ENCODE measurements at regions not wholly inside any gene's neighbourhood (a gene's known extent, or its start where the extent isn't known, plus 50 kb on each side); places are given as distances from the start of the nearest gene placed in this dataset.

- peaks cover 3% of the 10 kb centered on the region for H3K27me3 Mint-ChIP-seq
- H3K9me3 Mint-ChIP-seq, result no peaks in the 10 kb centered on the region
- no peaks in the 10 kb centered on the region for H3K36me3 Mint-ChIP-seq
Measured at GRCh38 chrX:69110116-69110530, 55.1 kb downstream of the PJA1 start.

GRCh38 chrX:69109706-69110105 lies 55.5 kb downstream of the PJA1 start:
- no peaks in the 10 kb centered on the region for H3K9me3 Mint-ChIP-seq
- no peak overlapping the region for H3K4me3 Mint-ChIP-seq
- no peaks in the 10 kb centered on the region for H3K36me3 Mint-ChIP-seq
- H3K27ac Mint-ChIP-seq, result no peak overlapping the region
- DNase-seq, result no peak
- peaks cover 3% of the 10 kb centered on the region for H3K27me3 Mint-ChIP-seq
- no peaks in the 10 kb centered on the region for H3K4me1 Mint-ChIP-seq

More at GRCh38 chrX:69110116-69110530, 55.1 kb downstream of the PJA1 start:
- no peak for DNase-seq
- Mint-ChIP-seq H3K27ac (no peak overlapping the region), H3K4me1 (peaks cover 2% of the 10 kb centered on the region), H3K4me3 (no peak overlapping the region)

GRCh38 chrX:69109036-69109663 lies 56.1 kb downstream of the PJA1 start:
- H3K4me3 Mint-ChIP-seq, result no peak overlapping the region
- DNase-seq, result no peak
- no peak overlapping the region for H3K27ac Mint-ChIP-seq
- peaks cover 3% of the 10 kb centered on the region for H3K27me3 Mint-ChIP-seq
- no peaks in the 10 kb centered on the region for H3K9me3 Mint-ChIP-seq
- H3K36me3 Mint-ChIP-seq, result no peaks in the 10 kb centered on the region
- no peaks in the 10 kb centered on the region for H3K4me1 Mint-ChIP-seq

GRCh38 chrX:69107747-69108401 lies 57.4 kb downstream of the PJA1 start:
- no peaks in the 10 kb centered on the region for H3K9me3 Mint-ChIP-seq
- no peaks in the 10 kb centered on the region for H3K36me3 Mint-ChIP-seq
- H3K4me3 Mint-ChIP-seq, result no peak overlapping the region

GRCh38 chrX:69107231-69107739 lies 58.0 kb downstream of the PJA1 start:
- H3K27me3 Mint-ChIP-seq, result no peaks in the 10 kb centered on the region
- H3K4me1 Mint-ChIP-seq, result no peaks in the 10 kb centered on the region
- H3K36me3 Mint-ChIP-seq, result no peaks in the 10 kb centered on the region
- no peak overlapping the region for H3K4me3 Mint-ChIP-seq
- H3K27ac Mint-ChIP-seq, result no peak overlapping the region
- H3K9me3 Mint-ChIP-seq, result no peaks in the 10 kb centered on the region
- DNase-seq, result no peak

More at GRCh38 chrX:69107747-69108401, 57.4 kb downstream of the PJA1 start:
- H3K27ac Mint-ChIP-seq, result no peak overlapping the region
- DNase-seq, result no peak
- H3K27me3 Mint-ChIP-seq, result no peaks in the 10 kb centered on the region
- no peaks in the 10 kb centered on the region for H3K4me1 Mint-ChIP-seq

GRCh38 chrX:69104756-69105434 lies 60.4 kb downstream of the PJA1 start:
- Mint-ChIP-seq H3K27me3 (no peaks in the 10 kb centered on the region), H3K9me3 (no peaks in the 10 kb centered on the region), H3K4me3 (no peak overlapping the region), H3K27ac (no peak overlapping the region), H3K36me3 (no peaks in the 10 kb centered on the region), H3K4me1 (no peaks in the 10 kb centered on the region)
- DNase-seq, result no peak

GRCh38 chrX:69103539-69103938 lies 61.7 kb downstream of the PJA1 start:
- no peaks in the 10 kb centered on the region for H3K27me3 Mint-ChIP-seq
- H3K4me1 Mint-ChIP-seq, result no peaks in the 10 kb centered on the region

GRCh38 chrX:69102612-69103194 lies 62.5 kb downstream of the PJA1 start:
- no peaks in the 10 kb centered on the region for H3K27me3 Mint-ChIP-seq
- no peaks in the 10 kb centered on the region for H3K36me3 Mint-ChIP-seq
- H3K4me3 Mint-ChIP-seq, result no peak overlapping the region
- no peak overlapping the region for H3K27ac Mint-ChIP-seq
- H3K9me3 Mint-ChIP-seq, result no peaks in the 10 kb centered on the region
- H3K4me1 Mint-ChIP-seq, result no peaks in the 10 kb centered on the region
- no peak for DNase-seq

More at GRCh38 chrX:69103539-69103938, 61.7 kb downstream of the PJA1 start:
- H3K36me3 Mint-ChIP-seq, result no peaks in the 10 kb centered on the region
- no peak overlapping the region for H3K27ac Mint-ChIP-seq
- H3K4me3 Mint-ChIP-seq, result no peak overlapping the region
- H3K9me3 Mint-ChIP-seq, result no peaks in the 10 kb centered on the region
- no peak for DNase-seq

- H3K9me3 Mint-ChIP-seq, result no peaks in the 10 kb centered on the region
- H3K4me1 Mint-ChIP-seq, result no peaks in the 10 kb centered on the region
- H3K27ac Mint-ChIP-seq, result no peak overlapping the region
- no peak overlapping the region for H3K4me3 Mint-ChIP-seq
- no peaks in the 10 kb centered on the region for H3K27me3 Mint-ChIP-seq
- DNase-seq, result no peak
- H3K36me3 Mint-ChIP-seq, result no peaks in the 10 kb centered on the region
Measured at GRCh38 chrX:69101683-69102251, 63.5 kb downstream of the PJA1 start.

- H3K4me3 Mint-ChIP-seq, result no peak overlapping the region
- H3K36me3 Mint-ChIP-seq, result no peaks in the 10 kb centered on the region
- H3K4me1 Mint-ChIP-seq, result no peaks in the 10 kb centered on the region
- H3K27me3 Mint-ChIP-seq, result no peaks in the 10 kb centered on the region
- no peaks in the 10 kb centered on the region for H3K9me3 Mint-ChIP-seq
- DNase-seq, result no peak
- no peak overlapping the region for H3K27ac Mint-ChIP-seq
Measured at GRCh38 chrX:69100478-69100877, 64.8 kb downstream of the PJA1 start.

GRCh38 chrX:69097451-69098236 lies 67.6 kb downstream of the PJA1 start:
- DNase-seq, result no peak
- Mint-ChIP-seq H3K27me3 (no peaks in the 10 kb centered on the region), H3K27ac (no peak overlapping the region), H3K36me3 (no peaks in the 10 kb centered on the region), H3K4me1 (no peaks in the 10 kb centered on the region), H3K4me3 (no peak overlapping the region), H3K9me3 (no peaks in the 10 kb centered on the region)

GRCh38 chrX:69096963-69097362 lies 68.3 kb downstream of the PJA1 start:
- Mint-ChIP-seq H3K4me1 (no peaks in the 10 kb centered on the region), H3K27ac (no peak overlapping the region), H3K9me3 (no peaks in the 10 kb centered on the region), H3K36me3 (no peaks in the 10 kb centered on the region), H3K27me3 (no peaks in the 10 kb centered on the region), H3K4me3 (no peak overlapping the region)
- no peak for DNase-seq

- Mint-ChIP-seq H3K27me3 (no peaks in the 10 kb centered on the region), H3K4me1 (no peaks in the 10 kb centered on the region), H3K9me3 (no peaks in the 10 kb centered on the region), H3K4me3 (no peak overlapping the region), H3K36me3 (no peaks in the 10 kb centered on the region), H3K27ac (no peak overlapping the region)
- no peak for DNase-seq
Measured at GRCh38 chrX:69094977-69095669, 70.1 kb downstream of the PJA1 start.

Data from activated naive CD8-positive, alpha-beta T cell treated with anti-CD3 and anti-CD28 coated beads for 36 hours (primary cell).